Gastroesophageal sphincter (tissue), 3 donors: ENCODE measurements at regions not wholly inside any gene's neighbourhood (a gene's known extent, or its start where the extent isn't known, plus 50 kb on each side); places are given as distances from the start of the nearest gene placed in this dataset.

Experiments used
- CTCF ChIP-seq, 4 experiments: fragments of 200-600 bp in 2 of 4; fragments of 450-650 bp in 2 of 4; sonication (generic) in 1 of 4; IDR thresholded peaks; one replicate each; pipeline ENCODE4 v1.5.1; 2017 to 2019; ENCODE audit warnings: antibody characterized with exemption in 4 of 4, mild to moderate bottlenecking in 2 of 4, moderate library complexity in 2 of 4
- POLR2A ChIP-seq, 2 donors: fragments of 450-650 bp; IDR thresholded peaks; one replicate each; pipeline ENCODE4 v1.6.1; 2017; ENCODE audit warnings: antibody characterized with exemption in 2 of 2, mild to moderate bottlenecking in 2 of 2, moderate library complexity in 1 of 2

- TF ChIP-seq POLR2A (IDR thresholded peaks at IDR 0.05) (no peak), CTCF (IDR thresholded peaks at IDR 0.05) (no peak)
These were observed 94.1 kb upstream of the SLC14A2 start for GRCh38 chr18:45521136-45521535.
